GM12878 (cell line): ENCODE measurements at regions not wholly inside any gene's neighbourhood (a gene's known extent, or its start where the extent isn't known, plus 50 kb on each side); places are given as distances from the start of the nearest gene placed in this dataset.

Source experiments
- ATAC-seq: fragments of 200-7000 bp; cut with Tn5 transposase; 3 replicates; pipeline ENCODE4 v1.9.1; 2020; ENCODE audit warnings: mild to moderate bottlenecking, moderate library complexity
- BruUV-seq: library from RNA; stranded (reverse); fragments of 400-500 nt; replicated peaks from 2 replicates; lab custom pipeline; 2021; lab: Mats Ljungman, UMichigan
- CTCF ChIA-PET: fragments of 300-600 bp; sonication (Branson Sonifier 250); formaldehyde crosslinking; extraction: SDS; loops from one replicate; lab custom pipeline; 2021; ENCODE audit warnings: inconsistent platforms; lab: Yijun Ruan, JAX
- POLR2A ChIA-PET: fragments of 350-600 bp; formaldehyde crosslinking; extraction: SDS; loops from one replicate; lab custom pipeline; 2021; ENCODE audit warnings: inconsistent platforms; lab: Charles Lee
- RAD21 ChIA-PET: fragments of 300-600 bp; sonication (Branson Sonifier 250); formaldehyde crosslinking; loops from one replicate; lab custom pipeline; 2023; ENCODE audit warnings: antibody characterized with exemption; ENCODE audit not compliant: unreplicated experiment; lab: Charles Lee
- SMC1A ChIA-PET: fragments of 300-600 bp; sonication (Branson Sonifier 250); formaldehyde crosslinking; loops from one replicate; lab custom pipeline; 2023; ENCODE audit not compliant: unreplicated experiment, uncharacterized antibody; lab: Charles Lee
- DNase-seq: peaks from one replicate; pipeline ENCODE4 v3.0.0-alpha.2; 2011; ENCODE audit warnings: low read depth, low spot score
- FAIRE-seq: peaks from 3 replicates; lab custom pipeline; 2011; peaks lifted over from hg19 to GRCh38; lab: Jason Lieb, UNC
- H2AFZ ChIP-seq: 2 replicates; pipeline ENCODE4 v1.6.0; 2011; ENCODE audit warnings: low read depth, low read length, control low read depth; ENCODE audit not compliant: control insufficient read depth
- H3K27ac ChIP-seq: 2 replicates; pipeline ENCODE4 v1.5.1; 2011; ENCODE audit warnings: control low read depth; ENCODE audit not compliant: control insufficient read depth, insufficient read depth
- H3K27me3 ChIP-seq, 2 experiments: replicated peaks in 1 of 2; 2 replicates each; pipeline versions ENCODE4 v1.6.0 to v1.6.1; 2011; ENCODE audit warnings: low read length in 1 of 2; ENCODE audit not compliant: control insufficient read depth in 2 of 2, insufficient read depth in 2 of 2
- H3K36me3 ChIP-seq, 2 experiments: 2 replicates each; pipeline ENCODE4 v1.5.1; 2011; ENCODE audit warnings: low read length in 1 of 2; ENCODE audit not compliant: control insufficient read depth in 2 of 2, insufficient read depth in 2 of 2
- H3K4me1 ChIP-seq: 2 replicates; pipeline ENCODE4 v1.6.1; 2011; ENCODE audit warnings: mild to moderate bottlenecking, low read length, moderate library complexity, mixed read lengths; ENCODE audit not compliant: control insufficient read depth, insufficient read depth
- H3K4me2 ChIP-seq: 2 replicates; pipeline ENCODE4 v1.6.0; 2011; ENCODE audit warnings: control low read depth; ENCODE audit not compliant: control insufficient read depth, insufficient read depth
- H3K4me3 ChIP-seq: fragments of 200-600 bp; sonication (generic); 2 replicates; pipeline ENCODE4 v1.5.1; 2016
- H3K79me2 ChIP-seq: 2 replicates; pipeline ENCODE4 v1.6.0; 2011; ENCODE audit warnings: low read length; ENCODE audit not compliant: control insufficient read depth, insufficient read depth
- H3K9ac ChIP-seq: 2 replicates; pipeline ENCODE4 v1.8.0; 2011; ENCODE audit warnings: low read length, control low read depth, mixed read lengths; ENCODE audit not compliant: control insufficient read depth, insufficient read depth
- H3K9me3 ChIP-seq: replicated peaks from 3 replicates; pipeline ENCODE4 v1.5.1; 2011; ENCODE audit warnings: mild to moderate bottlenecking, low read length; ENCODE audit not compliant: control insufficient read depth, insufficient read depth
- H4K20me1 ChIP-seq: 2 replicates; pipeline ENCODE4 v1.6.0; 2011; ENCODE audit not compliant: control insufficient read depth, insufficient read depth
- ATF7 ChIP-seq: fragments of 450-650 bp; IDR thresholded peaks from 2 replicates; pipeline ENCODE4 v1.6.1; 2016; ENCODE audit warnings: low read depth, mild to moderate bottlenecking
- BCL3 ChIP-seq: IDR thresholded peaks from 2 replicates; pipeline ENCODE4 v1.6.1; 2011; ENCODE audit warnings: borderline replicate concordance, low read depth, mild to moderate bottlenecking, moderate library complexity, low read length; ENCODE audit not compliant: insufficient read depth, poor library complexity, severe bottlenecking
- BCLAF1 ChIP-seq: fragments of 450-650 bp; IDR thresholded peaks from 2 replicates; pipeline ENCODE4 v1.6.1; 2017; ENCODE audit warnings: antibody characterized with exemption, mild to moderate bottlenecking, moderate library complexity
- BMI1 ChIP-seq: fragments of 450-650 bp; IDR thresholded peaks from 2 replicates; pipeline ENCODE4 v1.6.1; 2016; ENCODE audit warnings: mild to moderate bottlenecking, moderate library complexity, borderline replicate concordance
- CBFB ChIP-seq: IDR thresholded peaks from 2 replicates; pipeline ENCODE4 v1.6.1; 2016; ENCODE audit warnings: antibody characterized with exemption, low read depth
- E2F8 ChIP-seq: fragments of 450-650 bp; IDR thresholded peaks from 2 replicates; pipeline ENCODE4 v1.6.1; 2018; ENCODE audit warnings: mild to moderate bottlenecking, low read depth, moderate library complexity; ENCODE audit not compliant: partially characterized antibody
- HDAC6 ChIP-seq: fragments of 200-600 bp; sonication (generic); IDR thresholded peaks from one replicate; pipeline ENCODE4 v1.8.0; 2017; ENCODE audit warnings: antibody characterized with exemption; ENCODE audit not compliant: unreplicated experiment
- MEF2A ChIP-seq: IDR thresholded peaks from 2 replicates; pipeline ENCODE4 v1.6.1; 2011; ENCODE audit warnings: low read depth, mild to moderate bottlenecking, low read length, moderate library complexity; ENCODE audit not compliant: insufficient read depth
- NBN ChIP-seq: fragments of 450-650 bp; IDR thresholded peaks from 2 replicates; pipeline ENCODE4 v1.6.1; 2016
- NR2C2 ChIP-seq: IDR thresholded peaks from 2 replicates; pipeline ENCODE4 v1.6.1; 2011; ENCODE audit warnings: borderline replicate concordance, low read depth; ENCODE audit not compliant: control insufficient read depth, insufficient read length
- SMAD5 ChIP-seq: IDR thresholded peaks from 2 replicates; pipeline ENCODE4 v1.6.1; 2016; ENCODE audit warnings: antibody characterized with exemption, low read depth
- WGBS: methylation state at CpG from one replicate; pipeline ENCODE4 v1.1.6; 2016; ENCODE audit warnings: low lambda C conversion rate; ENCODE audit not compliant: insufficient replicate concordance, insufficient coverage; ENCODE audit errors: missing lambda C conversion rate; 5-methylcytosine and 5-hydroxymethylcytosine counted together
- in situ Hi-C: fragments of 300-500 bp; cut with MboI; formaldehyde crosslinking; loops from 9 replicates; pipeline ENCODE4 v1.14.3; 2018; ENCODE audit warnings: mixed read lengths
- intact Hi-C: fragments of 100-400 bp; cut with micrococcal nuclease; formaldehyde crosslinking; loops from one replicate; pipeline ENCODE4 v1.14.2; 2022; ENCODE audit not compliant: unreplicated experiment

DNA sequence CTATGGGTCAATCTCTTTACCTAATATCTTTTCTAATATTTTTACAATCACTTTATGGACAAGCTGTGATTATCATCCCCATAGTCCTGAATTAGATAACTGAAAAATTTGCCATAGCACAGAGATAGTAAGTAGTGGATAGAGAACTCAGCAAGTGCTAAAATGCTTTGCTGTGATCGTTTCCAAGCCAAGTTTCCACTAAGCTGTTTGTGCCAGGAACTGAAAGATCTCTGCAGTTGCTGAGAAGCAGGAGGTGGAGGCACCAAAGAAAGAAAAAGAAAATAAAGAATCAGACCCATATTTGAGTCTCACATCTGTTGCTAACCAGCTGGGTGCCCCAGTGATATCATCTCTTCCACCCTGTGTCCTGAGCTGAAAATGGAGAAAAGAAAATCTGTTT, 605.6 kb upstream of the BOD1L1 start:
- H3K4me2 ChIP-seq: no peak overlapping the region
- TF ChIP-seq MEF2A (no peak), E2F8 (no peak), HDAC6 (no peak), CBFB (no peak), SMAD5 (no peak)
- FAIRE-seq (no peak), DNase-seq (no peak), ATAC-seq (no peak)
- no peaks in the 10 kb centered on the region for H3K27me3 ChIP-seq
- 0% methylated on average over 1 of the region's 1 CpG for WGBS
- no peak overlapping the region for H3K4me3 ChIP-seq
- no peaks in the 10 kb centered on the region for H3K36me3 ChIP-seq
- no TSS peak for BruUV-seq
- H3K9ac ChIP-seq: no peak overlapping the region
- ChIA-PET RAD21 (no interaction called here), POLR2A (no interaction called here), CTCF (no interaction called here), SMC1A (interaction anchor here (0.9 to 1.0 kb wide), 2 partner anchors 8 to 20 kb away, joined by 3 to 4 read pairs; no protein-coding TSS in a partner anchor)
- no peaks in the 10 kb centered on the region for H3K9me3 ChIP-seq
- no peaks in the 10 kb centered on the region for H3K4me1 ChIP-seq
- H3K27ac ChIP-seq: no peak overlapping the region
- H3K79me2 ChIP-seq: no peaks in the 10 kb centered on the region
- no peaks in the 10 kb centered on the region for H4K20me1 ChIP-seq
- no peak overlapping the region for H2AFZ ChIP-seq
- in situ Hi-C loops: no loop called here
- intact Hi-C loops: no loop called here

DNA sequence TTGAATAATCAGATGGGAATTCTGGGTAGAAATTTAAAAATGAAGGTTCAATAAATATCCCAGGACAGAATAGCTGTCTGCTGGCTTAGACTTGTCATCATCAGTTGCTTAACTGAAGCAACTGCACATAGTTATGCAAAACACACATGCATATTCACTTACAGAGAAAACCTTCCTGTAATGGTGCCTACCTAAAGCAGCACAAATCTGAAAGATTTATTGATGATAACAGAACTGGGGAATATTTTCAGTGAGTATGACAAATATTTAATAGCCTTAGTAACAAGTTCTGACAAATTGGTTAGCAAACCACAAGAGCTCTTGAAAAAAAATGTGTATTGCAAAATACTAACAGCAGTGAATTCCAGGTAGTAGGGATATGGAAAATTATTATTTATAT, 606.8 kb upstream of the BOD1L1 start:
- Histone ChIP-seq H3K9ac (no peak overlapping the region), H4K20me1 (no peaks in the 10 kb centered on the region), H3K4me1 (no peaks in the 10 kb centered on the region), H3K27ac (no peak overlapping the region), H3K36me3 (no peaks in the 10 kb centered on the region), H3K79me2 (no peaks in the 10 kb centered on the region), H2AFZ (no peak overlapping the region), H3K27me3 (no peaks in the 10 kb centered on the region), H3K4me3 (no peak overlapping the region), H3K9me3 (no peaks in the 10 kb centered on the region), H3K4me2 (no peak overlapping the region)
- ATAC-seq (no peak), DNase-seq (no peak), FAIRE-seq (no peak)
- in situ Hi-C loops: no loop called here
- intact Hi-C loops: no loop called here
- RAD21 ChIA-PET: no interaction called here
- SMC1A ChIA-PET: no interaction called here
- no TSS peak for BruUV-seq
- POLR2A ChIA-PET: no interaction called here
- CTCF ChIA-PET: no interaction called here
- TF ChIP-seq BMI1: no peak
- no peak for TF ChIP-seq NR2C2
- no peak for TF ChIP-seq BCL3
- no peak for TF ChIP-seq BCLAF1
- no peak for TF ChIP-seq NBN
- no peak for TF ChIP-seq ATF7
